Cardiac muscle cell (in vitro differentiated cells and primary cell): ENCODE measurements at regions not wholly inside any gene's neighbourhood (a gene's known extent, or its start where the extent isn't known, plus 50 kb on each side); places are given as distances from the start of the nearest gene placed in this dataset.
A peak's percentile ranks its signal among the peaks of the same experiment; 100 is the strongest.

Source experiments
- DNase-seq, 2 donors: peaks; one replicate each; pipeline versions ENCODE4 v3.0.0 to v3.0.0-alpha.2; 2010 to 2017; ENCODE audit warnings: low read depth in 1 of 2, low spot score in 1 of 2
- H3K27ac ChIP-seq: fragments of 200-600 bp; sonication (generic); 2 replicates; pipeline ENCODE4 v1.5.1; 2016
- H3K27me3 ChIP-seq: fragments of 200-600 bp; sonication (generic); 2 replicates; pipeline ENCODE4 v1.6.0; 2016; ENCODE audit warnings: control low read depth
- H3K36me3 ChIP-seq: fragments of 200-600 bp; sonication (generic); 2 replicates; pipeline ENCODE4 v1.5.1; 2016; ENCODE audit warnings: control low read depth
- H3K4me1 ChIP-seq: fragments of 200-600 bp; sonication (generic); 2 replicates; pipeline ENCODE4 v1.8.1; 2017; ENCODE audit warnings: low read depth, mild to moderate bottlenecking, mixed run types
- H3K4me3 ChIP-seq: fragments of 200-600 bp; sonication (generic); 2 replicates; pipeline ENCODE4 v1.5.1; 2016; ENCODE audit warnings: mild to moderate bottlenecking
- H3K9me3 ChIP-seq: fragments of 200-600 bp; sonication (generic); 2 replicates; pipeline ENCODE4 v1.5.1; 2017; ENCODE audit warnings: low read depth, mild to moderate bottlenecking, control low read depth
- TF ChIP-seq, protein P1 (sequence below): IDR thresholded peaks from 2 replicates; pipeline ENCODE4 v1.5.1; 2012; ENCODE audit warnings: low read depth, mild to moderate bottlenecking, low read length

DNA sequence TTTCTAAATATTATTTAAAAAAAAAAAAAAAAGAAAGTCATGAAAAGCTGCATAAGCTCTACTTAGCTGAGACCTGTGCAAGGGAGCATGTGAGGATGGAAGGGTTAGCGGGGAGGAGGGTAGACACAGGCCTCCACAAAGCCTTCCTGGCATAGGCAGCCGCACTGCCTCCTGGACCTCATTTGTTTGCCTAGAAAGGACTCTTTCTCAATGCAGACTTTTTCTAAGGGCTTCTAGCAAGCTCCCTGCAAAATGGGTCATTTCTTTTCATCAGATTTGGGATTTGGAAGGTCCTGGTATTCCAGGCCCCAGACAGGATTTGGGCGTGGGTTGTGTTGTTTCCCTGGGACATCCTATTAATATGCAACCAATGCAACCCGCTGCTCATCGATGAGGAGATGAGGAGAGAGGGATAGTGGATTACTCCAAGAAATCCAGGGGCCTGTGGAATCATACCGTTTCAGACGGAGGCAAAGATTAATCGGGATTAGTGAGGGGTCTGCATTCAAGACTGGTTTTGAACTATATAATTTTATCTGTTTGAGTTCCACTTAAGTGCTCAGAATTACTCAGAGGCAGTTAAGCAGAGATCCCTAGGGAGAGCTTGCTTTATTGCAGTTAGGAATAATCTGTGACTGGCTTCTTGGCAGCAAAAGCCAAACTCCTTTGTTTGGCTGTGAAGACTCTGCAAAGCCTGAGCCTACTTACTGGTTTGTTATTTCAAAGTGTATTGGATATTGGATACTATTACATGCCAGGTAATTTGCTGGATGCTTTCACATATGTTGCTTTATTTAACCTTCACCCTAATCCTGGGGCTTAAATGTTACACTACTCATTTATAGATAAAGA, 106.9 kb upstream of the NAV2 start:
- H3K27ac ChIP-seq: no peak overlapping the region
- TF ChIP-seq, protein P1, sequence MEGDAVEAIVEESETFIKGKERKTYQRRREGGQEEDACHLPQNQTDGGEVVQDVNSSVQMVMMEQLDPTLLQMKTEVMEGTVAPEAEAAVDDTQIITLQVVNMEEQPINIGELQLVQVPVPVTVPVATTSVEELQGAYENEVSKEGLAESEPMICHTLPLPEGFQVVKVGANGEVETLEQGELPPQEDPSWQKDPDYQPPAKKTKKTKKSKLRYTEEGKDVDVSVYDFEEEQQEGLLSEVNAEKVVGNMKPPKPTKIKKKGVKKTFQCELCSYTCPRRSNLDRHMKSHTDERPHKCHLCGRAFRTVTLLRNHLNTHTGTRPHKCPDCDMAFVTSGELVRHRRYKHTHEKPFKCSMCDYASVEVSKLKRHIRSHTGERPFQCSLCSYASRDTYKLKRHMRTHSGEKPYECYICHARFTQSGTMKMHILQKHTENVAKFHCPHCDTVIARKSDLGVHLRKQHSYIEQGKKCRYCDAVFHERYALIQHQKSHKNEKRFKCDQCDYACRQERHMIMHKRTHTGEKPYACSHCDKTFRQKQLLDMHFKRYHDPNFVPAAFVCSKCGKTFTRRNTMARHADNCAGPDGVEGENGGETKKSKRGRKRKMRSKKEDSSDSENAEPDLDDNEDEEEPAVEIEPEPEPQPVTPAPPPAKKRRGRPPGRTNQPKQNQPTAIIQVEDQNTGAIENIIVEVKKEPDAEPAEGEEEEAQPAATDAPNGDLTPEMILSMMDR: no peak
- peak in 1 of 2 donors; percentile 91 for DNase-seq
- no peaks in the 10 kb centered on the region for H3K9me3 ChIP-seq
- H3K4me1 ChIP-seq: no peaks in the 10 kb centered on the region
- no peaks in the 10 kb centered on the region for H3K36me3 ChIP-seq
- H3K4me3 ChIP-seq: no peak overlapping the region
- peaks cover 70% of the 10 kb centered on the region for H3K27me3 ChIP-seq

- Histone ChIP-seq H3K4me3 (no peak overlapping the region), H3K27ac (no peak overlapping the region), H3K9me3 (no peaks in the 10 kb centered on the region), H3K36me3 (no peaks in the 10 kb centered on the region), H3K4me1 (no peaks in the 10 kb centered on the region), H3K27me3 (peaks cover 70% of the 10 kb centered on the region)
- TF ChIP-seq, protein P1: no peak
- DNase-seq: no peak
Measured at GRCh38 chr11:19604679-19605375, 107.8 kb upstream of the NAV2 start.

- H3K9me3 ChIP-seq: no peaks in the 10 kb centered on the region
- peaks cover 71% of the 10 kb centered on the region for H3K27me3 ChIP-seq
- no peak overlapping the region for H3K4me3 ChIP-seq
- no peak for DNase-seq
- TF ChIP-seq, protein P1: no peak
- H3K36me3 ChIP-seq: no peaks in the 10 kb centered on the region
- H3K4me1 ChIP-seq: no peaks in the 10 kb centered on the region
- H3K27ac ChIP-seq: no peak overlapping the region
Measured at GRCh38 chr11:19603771-19604170, 108.9 kb upstream of the NAV2 start.

DNA sequence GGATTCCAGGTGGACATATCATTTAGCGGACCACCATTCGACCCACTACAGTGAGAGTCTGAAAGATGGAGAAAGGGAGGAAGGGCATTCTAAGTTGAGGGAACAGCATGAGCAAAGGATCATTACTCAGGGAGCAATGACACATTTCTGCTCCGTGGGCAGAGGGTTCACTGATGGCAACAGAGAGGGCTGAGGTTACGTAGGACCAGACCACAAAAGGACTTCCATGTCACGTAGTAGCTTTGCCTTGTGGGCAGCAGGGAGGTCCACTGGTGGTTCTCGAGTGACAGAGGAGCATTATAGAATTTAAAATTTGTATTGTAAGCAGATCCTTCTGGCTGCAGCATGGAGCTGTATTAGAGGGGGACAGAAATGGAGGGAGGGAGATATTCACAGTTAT, 109.7 kb upstream of the NAV2 start:
- Histone ChIP-seq H3K4me3 (no peak overlapping the region), H3K27ac (no peak overlapping the region), H3K9me3 (no peaks in the 10 kb centered on the region), H3K36me3 (no peaks in the 10 kb centered on the region), H3K27me3 (peaks cover 71% of the 10 kb centered on the region), H3K4me1 (no peaks in the 10 kb centered on the region)
- no peak for DNase-seq
- TF ChIP-seq, protein P1: no peak

DNA sequence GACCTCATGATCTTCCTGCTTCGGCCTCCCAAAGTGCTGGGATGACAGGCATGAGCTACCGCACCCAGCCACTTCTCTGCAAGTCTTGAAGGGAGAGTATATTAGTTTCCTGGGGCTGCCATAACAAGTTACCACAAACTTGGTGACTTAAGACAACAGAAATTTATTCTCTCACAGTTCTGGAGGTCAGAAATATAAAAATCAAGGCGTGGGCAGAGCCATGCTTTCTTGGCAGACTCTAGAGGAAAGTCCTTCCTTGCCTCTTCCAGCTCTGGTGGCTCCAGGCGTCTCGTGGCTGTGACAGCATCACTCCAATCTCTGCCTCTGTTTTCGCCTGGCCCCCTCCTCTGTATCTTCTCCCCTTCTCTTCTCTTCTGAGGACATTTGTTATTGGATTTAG, 110.2 kb upstream of the NAV2 start:
- Histone ChIP-seq H3K27me3 (peaks cover 71% of the 10 kb centered on the region), H3K4me3 (no peak overlapping the region), H3K9me3 (no peaks in the 10 kb centered on the region), H3K4me1 (no peaks in the 10 kb centered on the region), H3K27ac (no peak overlapping the region), H3K36me3 (no peaks in the 10 kb centered on the region)
- TF ChIP-seq, protein P1: no peak
- no peak for DNase-seq
